ENCODE measurements at regions not wholly inside any gene's neighbourhood (a gene's known extent, or its start where the extent isn't known, plus 50 kb on each side); places are given as distances from the start of the nearest gene placed in this dataset.

DNA sequence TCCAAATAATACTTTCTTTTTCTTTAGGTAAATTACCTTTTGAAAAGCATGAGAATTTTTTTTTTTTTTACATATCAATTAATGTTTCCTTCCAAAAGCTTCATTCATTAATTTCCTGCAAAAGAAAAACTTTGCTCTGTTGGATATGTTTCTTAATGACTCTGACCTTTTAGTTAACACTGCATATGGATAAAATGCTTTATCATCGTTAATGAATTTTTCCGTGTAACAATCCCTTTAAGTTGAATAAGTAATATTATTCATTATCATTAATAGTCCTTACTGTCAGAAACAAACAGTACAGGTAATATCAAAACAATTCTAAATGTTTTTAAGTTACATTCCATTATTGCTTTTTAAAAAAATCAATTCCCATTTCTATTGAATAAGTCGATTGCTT, 345.1 kb downstream of the SAMD5 start:
- Histone ChIP-seq H3K4me1 (ENCODE audit: insufficient read depth, insufficient read length) (no peaks in the 10 kb centered on the region), H3K9ac (ENCODE audit: insufficient read length, low read depth) (no peak overlapping the region), H3K9me3 (ENCODE audit: insufficient read depth, low read length) (no peaks in the 10 kb centered on the region), H3K27me3 (ENCODE audit: insufficient read depth, insufficient read length) (no peaks in the 10 kb centered on the region), H3K36me3 (ENCODE audit: insufficient read depth, insufficient read length, low read length) (no peaks in the 10 kb centered on the region), H3K4me3 (ENCODE audit: insufficient read length, low read depth) (no peak overlapping the region)
- no peak for DNase-seq (ENCODE audit: low read depth, low spot score)
- no peak for TF ChIP-seq SUZ12 (IDR thresholded peaks at IDR 0.05; ENCODE audit: extremely low read depth, insufficient read depth, insufficient read length)
- TF ChIP-seq YY1 (IDR thresholded peaks at IDR 0.05; ENCODE audit: insufficient read depth, insufficient read length) = no peak
- TF ChIP-seq ZNF274 (IDR thresholded peaks at IDR 0.05; ENCODE audit: low read depth, low read length) = no peak

DNA sequence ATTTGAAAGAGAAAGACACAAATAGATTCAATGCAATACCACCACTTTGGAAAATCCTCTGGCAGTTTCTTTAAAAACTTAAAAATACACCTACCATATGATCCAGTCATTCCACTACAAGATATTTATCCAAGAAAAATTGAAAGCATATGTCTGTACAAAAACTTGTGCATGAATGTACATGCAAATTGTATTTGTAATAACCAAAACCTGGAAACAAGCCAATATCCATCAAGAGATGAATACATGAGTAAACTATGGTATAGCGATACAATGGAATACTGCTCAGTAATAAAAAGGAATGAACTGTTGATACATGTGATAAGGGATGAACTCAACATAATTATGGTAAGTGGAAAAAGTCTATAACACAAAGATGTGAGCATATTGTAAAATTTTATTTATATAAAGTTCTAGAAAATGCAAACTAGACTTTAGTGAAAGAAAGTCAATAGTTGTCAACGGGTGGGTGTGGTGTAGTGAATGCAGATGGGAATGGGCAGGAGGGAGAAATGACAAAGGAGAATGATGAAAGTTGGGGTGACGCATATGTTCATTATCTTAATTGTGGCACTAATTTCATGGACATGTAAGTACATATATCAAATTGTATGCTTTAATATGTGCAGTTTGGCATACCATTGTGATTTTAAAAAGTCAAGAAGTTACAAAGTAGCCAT, 347.5 kb downstream of the SAMD5 start:
- no peak overlapping the region for H3K4me3 ChIP-seq (ENCODE audit: insufficient read length, low read depth)
- H3K4me1 ChIP-seq (ENCODE audit: insufficient read depth, insufficient read length) = no peaks in the 10 kb centered on the region
- H3K9me3 ChIP-seq (ENCODE audit: insufficient read depth, low read length) = no peaks in the 10 kb centered on the region
- H3K27me3 ChIP-seq (ENCODE audit: insufficient read depth, insufficient read length) = no peaks in the 10 kb centered on the region
- no peak overlapping the region for H3K9ac ChIP-seq (ENCODE audit: insufficient read length, low read depth)
- DNase-seq (ENCODE audit: low read depth, low spot score) = no peak
- no peaks in the 10 kb centered on the region for H3K36me3 ChIP-seq (ENCODE audit: insufficient read depth, insufficient read length, low read length)
- TF ChIP-seq YY1 (IDR thresholded peaks at IDR 0.05; ENCODE audit: insufficient read depth, insufficient read length) (no peak), ZNF274 (IDR thresholded peaks at IDR 0.05; ENCODE audit: low read depth, low read length) (no peak), SUZ12 (IDR thresholded peaks at IDR 0.05; ENCODE audit: extremely low read depth, insufficient read depth, insufficient read length) (no peak)

DNA sequence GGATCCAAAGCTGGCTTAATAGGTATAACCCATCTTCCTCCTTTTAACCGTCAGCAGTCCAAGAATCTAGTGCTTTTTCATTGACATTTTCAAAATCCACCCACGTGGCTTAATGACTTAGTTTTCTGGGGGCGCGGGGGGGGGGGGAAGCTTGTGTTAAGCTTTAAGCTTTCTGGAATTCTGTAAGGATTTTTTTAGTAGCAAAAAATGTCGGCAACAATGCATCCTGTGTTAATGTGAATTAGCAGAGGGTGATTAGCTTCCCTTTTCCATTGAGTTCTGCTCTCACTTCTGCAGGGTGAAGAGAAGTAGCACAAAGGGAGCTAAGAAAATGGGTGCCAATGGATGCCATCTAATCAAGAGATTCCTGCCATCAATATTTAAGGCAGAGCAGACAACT, 348.2 kb downstream of the SAMD5 start:
- Histone ChIP-seq H3K9ac (ENCODE audit: insufficient read length, low read depth) (no peak overlapping the region), H3K4me1 (ENCODE audit: insufficient read depth, insufficient read length) (no peaks in the 10 kb centered on the region), H3K4me3 (ENCODE audit: insufficient read length, low read depth) (no peak overlapping the region), H3K27me3 (ENCODE audit: insufficient read depth, insufficient read length) (no peaks in the 10 kb centered on the region), H3K36me3 (ENCODE audit: insufficient read depth, insufficient read length, low read length) (no peaks in the 10 kb centered on the region), H3K9me3 (ENCODE audit: insufficient read depth, low read length) (no peaks in the 10 kb centered on the region)
- TF ChIP-seq SUZ12 (IDR thresholded peaks at IDR 0.05; ENCODE audit: extremely low read depth, insufficient read depth, insufficient read length) = no peak
- no peak for TF ChIP-seq ZNF274 (IDR thresholded peaks at IDR 0.05; ENCODE audit: low read depth, low read length)
- TF ChIP-seq YY1 (IDR thresholded peaks at IDR 0.05; ENCODE audit: insufficient read depth, insufficient read length) = no peak
- no peak for DNase-seq (ENCODE audit: low read depth, low spot score)

DNA sequence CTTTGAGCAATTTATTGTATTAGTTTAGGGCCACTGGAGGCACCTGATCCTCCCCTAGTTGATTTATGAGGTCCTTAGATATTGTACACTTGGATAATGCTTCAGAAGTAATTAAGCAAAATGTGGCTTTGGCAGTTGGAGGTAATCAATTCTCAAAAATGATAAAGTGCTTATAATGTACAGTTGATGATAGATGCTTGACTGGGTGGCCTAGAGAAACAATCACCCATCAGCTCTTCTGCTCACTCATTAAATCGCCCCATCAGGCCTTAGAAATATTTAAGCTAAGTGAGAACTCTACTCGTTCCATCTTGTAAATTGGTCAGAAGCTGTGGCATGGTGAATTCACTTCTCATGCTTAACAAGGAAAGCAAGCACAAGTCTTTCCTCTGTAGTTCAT, 349.9 kb downstream of the SAMD5 start:
- H3K27me3 ChIP-seq (ENCODE audit: insufficient read depth, insufficient read length) = no peaks in the 10 kb centered on the region
- no peak overlapping the region for H3K4me3 ChIP-seq (ENCODE audit: insufficient read length, low read depth)
- no peaks in the 10 kb centered on the region for H3K36me3 ChIP-seq (ENCODE audit: insufficient read depth, insufficient read length, low read length)
- H3K9ac ChIP-seq (ENCODE audit: insufficient read length, low read depth) = no peak overlapping the region
- TF ChIP-seq ZNF274 (IDR thresholded peaks at IDR 0.05; ENCODE audit: low read depth, low read length) (no peak), SUZ12 (IDR thresholded peaks at IDR 0.05; ENCODE audit: extremely low read depth, insufficient read depth, insufficient read length) (no peak), YY1 (IDR thresholded peaks at IDR 0.05; ENCODE audit: insufficient read depth, insufficient read length) (no peak)
- DNase-seq (ENCODE audit: low read depth, low spot score) = no peak
- H3K9me3 ChIP-seq (ENCODE audit: insufficient read depth, low read length) = no peaks in the 10 kb centered on the region
- H3K4me1 ChIP-seq (ENCODE audit: insufficient read depth, insufficient read length) = no peaks in the 10 kb centered on the region

DNA sequence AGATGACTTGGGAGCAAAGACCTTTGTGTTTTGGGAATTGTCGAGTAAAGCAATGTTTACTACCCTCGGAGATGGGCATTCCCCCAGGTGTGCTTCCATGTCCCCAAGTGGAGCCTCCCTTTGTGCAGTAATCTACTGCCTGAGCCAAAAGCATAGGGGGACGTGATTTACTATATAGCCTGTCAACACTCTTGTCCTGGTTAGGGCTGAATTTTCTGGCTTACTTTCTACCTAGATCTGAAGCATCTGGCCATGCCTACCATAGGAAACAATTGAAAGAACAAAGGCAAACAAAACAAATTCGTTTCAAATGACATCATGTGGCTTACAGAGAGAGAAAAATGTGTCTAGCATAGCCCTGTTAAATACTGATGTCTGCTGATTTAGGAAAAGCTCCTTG, 350.6 kb downstream of the SAMD5 start:
- no peak overlapping the region for H3K9ac ChIP-seq (ENCODE audit: insufficient read length, low read depth)
- H3K4me3 ChIP-seq (ENCODE audit: insufficient read length, low read depth) = no peak overlapping the region
- no peaks in the 10 kb centered on the region for H3K9me3 ChIP-seq (ENCODE audit: insufficient read depth, low read length)
- no peaks in the 10 kb centered on the region for H3K27me3 ChIP-seq (ENCODE audit: insufficient read depth, insufficient read length)
- TF ChIP-seq ZNF274 (IDR thresholded peaks at IDR 0.05; ENCODE audit: low read depth, low read length) = no peak
- TF ChIP-seq YY1 (IDR thresholded peaks at IDR 0.05; ENCODE audit: insufficient read depth, insufficient read length) = no peak
- TF ChIP-seq SUZ12 (IDR thresholded peaks at IDR 0.05; ENCODE audit: extremely low read depth, insufficient read depth, insufficient read length) = no peak
- no peak for DNase-seq (ENCODE audit: low read depth, low spot score)
- H3K4me1 ChIP-seq (ENCODE audit: insufficient read depth, insufficient read length) = no peaks in the 10 kb centered on the region
- H3K36me3 ChIP-seq (ENCODE audit: insufficient read depth, insufficient read length, low read length) = no peaks in the 10 kb centered on the region

DNA sequence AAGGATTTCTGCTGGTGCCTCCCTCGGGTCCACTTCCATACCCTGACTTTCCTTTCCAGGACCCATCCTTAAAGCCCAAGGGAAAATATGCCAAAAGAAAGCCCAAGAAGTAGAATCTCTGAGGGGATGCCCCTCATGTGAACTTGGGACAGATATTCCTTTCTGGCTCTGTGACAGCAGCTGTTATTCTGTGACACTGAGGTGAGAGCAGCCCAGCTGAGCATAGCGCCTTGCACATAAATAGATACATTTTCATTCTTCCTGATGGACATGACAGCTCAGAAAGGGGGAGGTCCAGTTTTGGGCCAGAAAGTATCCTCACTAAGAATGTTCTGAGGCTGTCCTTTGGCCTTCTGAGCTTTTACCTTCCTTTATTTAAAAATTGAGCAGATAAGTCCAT, 353.2 kb downstream of the SAMD5 start:
- H3K9me3 ChIP-seq (ENCODE audit: insufficient read depth, low read length) = no peaks in the 10 kb centered on the region
- H3K27me3 ChIP-seq (ENCODE audit: insufficient read depth, insufficient read length) = no peaks in the 10 kb centered on the region
- TF ChIP-seq YY1 (IDR thresholded peaks at IDR 0.05; ENCODE audit: insufficient read depth, insufficient read length) (no peak), ZNF274 (IDR thresholded peaks at IDR 0.05; ENCODE audit: low read depth, low read length) (no peak), SUZ12 (IDR thresholded peaks at IDR 0.05; ENCODE audit: extremely low read depth, insufficient read depth, insufficient read length) (no peak)
- no peaks in the 10 kb centered on the region for H3K4me1 ChIP-seq (ENCODE audit: insufficient read depth, insufficient read length)
- H3K36me3 ChIP-seq (ENCODE audit: insufficient read depth, insufficient read length, low read length) = no peaks in the 10 kb centered on the region
- no peak overlapping the region for H3K4me3 ChIP-seq (ENCODE audit: insufficient read length, low read depth)
- no peak overlapping the region for H3K9ac ChIP-seq (ENCODE audit: insufficient read length, low read depth)
- no peak for DNase-seq (ENCODE audit: low read depth, low spot score)

DNA sequence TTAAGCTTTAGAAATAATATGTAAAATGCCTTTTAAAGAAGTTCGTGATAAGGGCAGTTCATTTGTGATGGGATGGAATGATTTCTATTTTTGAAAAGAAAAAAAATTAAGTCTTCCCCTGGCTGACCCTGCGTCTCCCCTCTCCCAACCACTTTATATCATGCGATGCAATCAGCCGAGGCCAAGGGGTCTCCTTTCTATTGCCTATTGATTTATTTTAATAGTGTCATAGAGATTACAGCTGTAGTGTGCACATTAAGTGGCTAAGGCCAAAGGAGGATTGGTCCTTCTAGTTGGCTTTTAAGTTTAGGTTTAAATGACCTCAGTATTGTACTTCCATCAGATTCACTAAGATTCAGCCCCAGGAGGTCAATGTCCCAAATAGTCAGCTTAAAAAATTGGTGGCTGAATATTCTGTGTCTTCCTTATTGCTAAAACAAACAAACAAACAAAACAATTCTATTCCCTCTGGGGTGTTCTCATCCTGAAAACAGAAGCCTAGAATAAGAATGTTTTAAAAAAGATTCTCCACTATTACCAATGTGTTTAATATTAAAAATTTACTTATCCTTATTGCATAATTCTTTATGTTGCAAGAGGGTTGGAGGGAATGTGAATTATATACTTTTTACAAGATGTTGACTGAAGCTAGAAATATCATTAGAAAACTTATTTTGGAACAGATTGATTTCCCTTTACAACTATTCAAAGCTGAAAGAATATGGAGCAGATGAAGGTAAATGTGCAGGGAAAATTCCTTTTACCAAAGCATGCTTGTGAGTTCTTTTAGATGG, 359.1 kb downstream of the SAMD5 start:
- Histone ChIP-seq H3K4me1 (ENCODE audit: insufficient read depth, insufficient read length) (no peaks in the 10 kb centered on the region), H3K27me3 (ENCODE audit: insufficient read depth, insufficient read length) (no peaks in the 10 kb centered on the region), H3K36me3 (ENCODE audit: insufficient read depth, insufficient read length, low read length) (no peaks in the 10 kb centered on the region), H3K9ac (ENCODE audit: insufficient read length, low read depth) (no peak overlapping the region), H3K4me3 (ENCODE audit: insufficient read length, low read depth) (no peak overlapping the region), H3K9me3 (ENCODE audit: insufficient read depth, low read length) (no peaks in the 10 kb centered on the region)
- DNase-seq (ENCODE audit: low read depth, low spot score) = no peak
- no peak for TF ChIP-seq ZNF274 (IDR thresholded peaks at IDR 0.05; ENCODE audit: low read depth, low read length)
- TF ChIP-seq YY1 (IDR thresholded peaks at IDR 0.05; ENCODE audit: insufficient read depth, insufficient read length) = no peak
- no peak for TF ChIP-seq SUZ12 (IDR thresholded peaks at IDR 0.05; ENCODE audit: extremely low read depth, insufficient read depth, insufficient read length)

Data from NT2/D1 (cell line).